Mammary epithelial cell (primary cell): ENCODE measurements at regions not wholly inside any gene's neighbourhood (a gene's known extent, or its start where the extent isn't known, plus 50 kb on each side); places are given as distances from the start of the nearest gene placed in this dataset.

ENCODE experiments used
- CTCF ChIP-seq, 2 donors: IDR thresholded peaks in 1 of 2; conservative IDR thresholded peaks in 1 of 2; 2 replicates each; pipeline ENCODE4 v1.5.1; 2011 to 2012; ENCODE audit warnings: inconsistent platforms in 2 of 2, low read length in 2 of 2, mild to moderate bottlenecking in 2 of 2, control low read depth in 1 of 2, low read depth in 1 of 2; ENCODE audit not compliant: insufficient read depth in 1 of 2; ENCODE audit errors: extremely low read depth in 1 of 2
- EZH2 ChIP-seq: IDR thresholded peaks from 2 replicates; pipeline ENCODE4 v1.6.1; 2012; ENCODE audit warnings: low read length, inconsistent platforms, borderline replicate concordance

GRCh38 chr12:124504273-124505000 lies 63.0 kb downstream of the NCOR2 start:
- TF ChIP-seq CTCF (conservative IDR thresholded peaks at IDR 0.05 in 1 of 2, IDR thresholded peaks at IDR 0.05 in 1 of 2; ENCODE audit: extremely low read depth in 1 of 2, insufficient read depth in 1 of 2, low read depth in 1 of 2, low read length in 2 of 2) (no peak), EZH2 (no peak)
